HG03457 (cell line): ENCODE measurements at regions not wholly inside any gene's neighbourhood (a gene's known extent, or its start where the extent isn't known, plus 50 kb on each side); places are given as distances from the start of the nearest gene placed in this dataset.

ENCODE experiments used
- ATAC-seq: cut with Tn5 transposase; IDR thresholded peaks from one replicate; pipeline ENCODE4 v1.9.1; 2021; ENCODE audit warnings: moderate number of reproducible peaks; ENCODE audit not compliant: unreplicated experiment

DNA sequence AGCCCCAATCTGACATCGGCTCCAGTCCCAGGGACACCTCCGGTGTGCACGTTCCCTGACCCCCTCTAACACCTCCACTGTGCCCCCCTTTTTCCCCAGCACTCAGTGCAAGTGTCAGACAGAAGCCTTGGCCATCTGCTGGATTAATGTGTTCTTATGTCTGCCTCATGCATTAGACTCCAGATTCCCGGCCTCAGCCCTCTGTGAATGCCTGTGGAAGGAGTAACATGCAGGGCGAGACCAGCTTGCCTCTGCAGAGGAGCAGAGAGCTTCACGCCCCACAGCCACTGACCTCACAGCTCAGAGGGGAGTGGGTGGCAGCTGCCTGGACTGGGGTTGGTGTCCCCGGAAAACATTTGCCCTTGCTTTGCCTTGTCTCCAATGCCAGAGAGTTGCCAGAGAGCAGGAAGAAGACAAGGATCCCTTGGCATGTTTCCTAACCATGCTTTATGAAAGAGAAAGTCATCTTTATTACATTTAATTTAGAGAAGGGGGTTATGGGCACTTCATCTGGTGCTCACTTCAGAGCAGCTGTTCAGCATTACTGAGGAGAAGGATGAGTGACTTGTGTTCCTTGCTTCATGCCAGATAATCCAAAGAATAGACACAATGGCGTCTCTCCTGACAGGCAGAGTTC lies 91.6 kb upstream of the CXCL12 start:
- no peak for ATAC-seq

DNA sequence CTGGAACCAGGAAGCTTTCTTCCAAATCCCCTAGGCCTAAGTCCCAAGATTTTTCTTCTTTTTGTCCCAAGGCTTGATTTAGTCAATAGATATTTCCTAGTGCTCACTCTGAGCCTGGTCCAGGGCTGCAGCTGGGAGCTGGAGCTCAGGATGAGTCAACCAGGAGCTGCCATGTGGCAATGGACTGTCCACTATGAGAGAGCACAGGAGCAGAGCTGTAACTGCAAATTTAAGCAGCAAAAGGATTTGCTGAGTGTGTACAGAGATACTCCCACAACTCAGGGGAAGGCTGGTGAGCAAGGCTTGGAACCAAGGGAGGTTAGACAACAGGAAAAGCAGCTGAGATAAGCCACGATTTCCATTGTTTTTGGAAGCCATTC lies 92.1 kb upstream of the CXCL12 start:
- ATAC-seq = no peak

DNA sequence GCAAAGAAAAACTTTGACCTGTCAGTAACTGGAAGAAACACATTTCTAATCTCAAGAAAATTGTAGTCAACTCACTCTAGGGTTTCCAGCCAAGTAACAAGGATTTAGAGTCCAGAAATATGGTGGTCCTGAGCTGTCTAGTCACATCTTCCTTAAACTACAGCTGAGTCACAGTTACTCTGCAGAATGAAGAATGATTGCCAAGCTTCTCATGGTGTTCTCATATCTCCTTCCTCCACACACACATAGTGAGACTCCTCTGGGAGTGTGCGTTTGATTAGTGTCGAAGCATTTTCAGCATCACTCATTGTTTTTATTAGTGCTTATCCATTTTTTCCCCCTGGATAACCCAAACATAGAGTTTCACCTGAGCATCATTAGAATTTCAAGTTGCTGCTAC lies 93.1 kb upstream of the CXCL12 start:
- ATAC-seq = no peak

DNA sequence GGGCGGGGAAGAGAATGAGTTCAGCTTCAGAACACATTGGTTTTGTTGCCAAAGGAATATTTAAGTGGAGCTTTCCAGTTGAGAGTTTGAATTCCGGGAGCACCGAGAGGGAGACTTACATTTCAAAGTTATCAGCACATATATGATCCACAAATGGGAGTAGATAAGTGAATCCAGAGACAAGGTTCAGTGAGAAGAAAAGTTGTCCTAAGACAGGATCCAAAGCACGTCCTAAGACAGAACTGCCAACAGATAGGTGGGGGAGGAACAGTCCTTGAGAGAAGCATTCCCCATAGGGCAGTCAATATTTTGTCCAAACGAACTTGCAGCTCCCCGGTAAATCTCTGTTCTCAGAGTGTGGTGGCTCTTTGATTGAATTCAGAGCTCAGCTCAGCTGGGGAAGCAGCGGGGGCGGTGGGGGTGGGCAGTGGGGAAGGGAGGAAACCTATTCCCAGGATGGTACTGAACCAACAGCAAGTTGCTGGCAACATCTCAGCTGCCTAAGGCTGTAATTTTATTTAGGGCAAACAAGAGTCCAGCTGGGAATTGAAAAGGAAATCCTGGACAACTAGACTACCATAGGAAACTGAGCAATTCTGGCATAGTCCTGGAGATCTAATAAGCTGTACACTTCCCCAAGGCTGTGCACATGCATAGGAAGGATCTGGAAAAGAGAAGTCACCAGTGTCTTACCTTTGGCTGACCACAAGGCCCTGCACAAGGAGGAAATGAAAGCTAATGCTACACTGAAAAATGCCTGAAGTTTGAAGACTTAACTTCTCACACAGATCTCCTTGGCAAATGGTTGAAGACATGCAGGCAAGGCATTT lies 94.2 kb upstream of the CXCL12 start:
- no peak for ATAC-seq

DNA sequence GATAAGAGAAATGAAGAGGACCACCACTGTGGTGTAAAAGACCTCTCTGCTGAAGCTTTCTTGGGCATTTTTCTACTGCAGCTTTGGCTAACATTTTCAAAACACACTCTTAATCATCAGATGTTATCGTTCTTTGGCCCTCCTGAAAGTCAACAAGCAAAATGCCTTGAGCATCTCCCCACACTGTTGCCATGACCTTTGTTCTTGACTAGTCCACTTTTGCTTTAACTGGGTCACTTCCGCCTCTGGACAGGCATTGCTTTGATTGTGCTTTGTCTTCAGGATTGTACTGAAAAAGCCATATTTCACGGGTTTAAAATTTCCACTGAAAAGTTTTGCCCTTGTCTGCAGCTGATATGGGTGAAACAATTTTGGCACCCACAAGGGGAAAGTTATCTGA lies 107.8 kb upstream of the CXCL12 start:
- no peak for ATAC-seq

DNA sequence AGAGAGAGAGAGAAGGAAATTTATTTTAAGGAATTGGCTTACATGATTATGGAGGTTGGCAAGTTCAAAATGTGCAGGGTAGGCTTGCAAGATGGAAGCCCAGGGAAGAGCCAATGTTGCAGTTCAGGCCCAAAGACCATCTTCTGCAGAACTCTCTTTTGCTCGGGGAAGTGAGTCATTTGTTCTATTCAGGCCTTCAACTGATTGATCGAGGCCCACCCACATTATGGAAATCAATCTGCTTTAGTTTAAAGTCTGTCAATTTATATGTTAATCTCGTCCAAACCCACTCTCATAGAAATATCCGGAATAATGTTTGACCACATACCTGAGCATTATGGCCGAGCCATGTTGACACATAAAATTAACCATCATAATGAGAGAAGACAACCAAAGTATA lies 113.3 kb upstream of the CXCL12 start:
- no peak for ATAC-seq

DNA sequence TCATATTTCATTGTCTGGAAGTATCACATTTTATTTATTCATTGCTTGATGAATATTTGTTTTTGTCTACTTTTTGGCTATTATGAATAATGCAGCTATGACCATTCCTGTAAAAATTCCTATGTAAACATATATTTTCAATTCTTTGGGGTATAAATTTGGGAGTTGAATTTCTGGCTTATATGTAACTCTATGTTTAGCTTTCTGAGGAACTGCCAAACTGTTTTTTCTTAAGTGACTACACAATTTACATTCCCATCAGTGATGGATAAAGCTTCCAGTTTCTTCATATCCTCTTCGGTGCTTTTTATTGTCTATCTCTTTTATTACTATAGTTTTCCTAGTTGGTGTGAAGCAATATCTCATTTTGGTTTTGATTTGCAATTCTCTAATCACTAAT lies 115.6 kb upstream of the CXCL12 start:
- ATAC-seq = no peak

DNA sequence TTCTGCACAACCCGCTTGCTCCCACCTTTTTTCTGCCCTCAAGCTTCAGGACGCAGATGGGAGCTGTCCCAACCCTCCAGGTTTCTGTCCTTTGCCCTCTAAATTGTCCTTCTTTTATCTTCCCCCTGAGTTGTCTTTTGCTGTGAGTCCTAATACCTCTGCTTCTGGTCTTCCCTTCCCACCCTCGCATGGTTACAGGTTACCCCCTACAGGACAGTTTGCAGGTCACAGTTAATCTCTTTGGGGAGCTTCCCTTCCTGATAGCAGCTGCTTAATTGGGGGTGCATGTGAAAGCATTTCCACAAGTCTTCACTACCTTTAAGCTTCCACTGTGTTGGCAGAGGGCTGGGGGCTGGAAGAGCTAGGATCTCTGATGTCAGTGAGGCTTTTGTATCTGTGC lies 121.5 kb upstream of the CXCL12 start:
- ATAC-seq = no peak

DNA sequence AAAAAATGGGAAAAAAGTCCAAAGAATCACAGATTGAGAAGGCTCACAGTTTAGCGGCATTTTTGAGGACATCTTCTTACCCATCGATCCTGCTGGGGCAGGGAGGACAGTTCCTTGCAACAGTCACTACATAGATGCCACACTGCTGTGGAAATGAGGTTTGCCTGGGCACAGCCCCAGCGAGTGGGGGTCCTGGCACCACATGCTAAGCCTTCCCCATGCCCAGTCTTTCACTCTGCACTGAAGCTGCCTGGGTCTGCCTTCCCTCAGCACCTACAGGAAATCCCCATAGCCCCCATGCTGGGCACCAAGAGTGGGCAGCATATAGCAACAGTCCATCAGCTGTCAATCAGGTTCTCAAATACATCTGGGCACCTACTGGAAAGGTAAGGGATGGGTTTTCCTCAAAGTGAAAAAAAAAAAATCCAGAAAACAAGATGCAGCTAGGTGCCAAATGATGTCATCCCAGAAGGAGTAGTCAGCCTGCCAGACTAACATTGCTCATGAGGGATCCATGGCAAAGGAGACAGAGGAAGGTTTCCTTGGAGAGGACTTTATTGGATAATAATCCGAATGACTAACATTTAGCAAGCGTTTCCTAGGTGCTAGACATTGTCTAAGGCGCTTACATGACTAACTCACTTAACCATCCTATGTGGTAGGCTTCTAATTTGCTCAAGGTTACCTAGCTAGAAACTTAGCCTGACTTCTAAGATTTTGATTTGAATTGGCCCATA lies 125.7 kb upstream of the CXCL12 start:
- no peak for ATAC-seq

DNA sequence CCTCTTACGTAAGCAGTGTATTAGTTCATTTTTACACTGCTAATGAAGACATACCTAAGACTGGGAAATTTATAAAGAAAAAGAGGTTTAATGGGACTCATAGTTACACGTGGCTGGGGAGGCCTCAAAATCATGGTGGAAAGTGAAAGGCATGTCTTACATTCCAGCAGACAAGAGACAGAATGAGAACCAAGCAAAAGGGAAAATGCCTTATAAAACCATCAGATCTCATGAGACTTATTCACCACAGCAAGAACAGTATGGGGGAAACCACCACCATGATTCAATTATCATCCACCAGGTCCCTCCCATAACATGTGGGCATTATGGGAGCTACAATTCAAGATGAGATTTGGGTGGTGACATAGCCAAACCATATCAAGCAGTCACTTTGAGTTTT lies 126.3 kb upstream of the CXCL12 start:
- no peak for ATAC-seq

DNA sequence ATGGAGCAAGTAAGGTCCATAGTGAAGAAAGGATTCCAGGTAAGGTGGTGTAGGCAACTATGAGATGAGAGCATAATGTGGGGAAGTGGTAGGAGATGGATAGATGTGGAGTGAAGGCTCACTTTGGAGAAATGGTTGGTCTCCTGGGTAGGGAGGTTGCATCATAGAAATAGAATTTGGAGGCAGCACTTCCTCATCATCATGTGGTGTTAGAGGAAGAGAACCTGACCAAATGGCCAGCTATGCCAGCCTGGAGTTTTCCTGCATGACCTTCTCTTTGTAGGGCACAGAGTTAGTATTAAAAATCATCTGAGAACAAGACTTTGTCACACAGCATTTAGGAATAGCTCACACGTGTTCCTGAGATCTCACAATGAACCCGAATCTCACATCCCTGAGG lies 126.7 kb upstream of the CXCL12 start:
- ATAC-seq = no peak

DNA sequence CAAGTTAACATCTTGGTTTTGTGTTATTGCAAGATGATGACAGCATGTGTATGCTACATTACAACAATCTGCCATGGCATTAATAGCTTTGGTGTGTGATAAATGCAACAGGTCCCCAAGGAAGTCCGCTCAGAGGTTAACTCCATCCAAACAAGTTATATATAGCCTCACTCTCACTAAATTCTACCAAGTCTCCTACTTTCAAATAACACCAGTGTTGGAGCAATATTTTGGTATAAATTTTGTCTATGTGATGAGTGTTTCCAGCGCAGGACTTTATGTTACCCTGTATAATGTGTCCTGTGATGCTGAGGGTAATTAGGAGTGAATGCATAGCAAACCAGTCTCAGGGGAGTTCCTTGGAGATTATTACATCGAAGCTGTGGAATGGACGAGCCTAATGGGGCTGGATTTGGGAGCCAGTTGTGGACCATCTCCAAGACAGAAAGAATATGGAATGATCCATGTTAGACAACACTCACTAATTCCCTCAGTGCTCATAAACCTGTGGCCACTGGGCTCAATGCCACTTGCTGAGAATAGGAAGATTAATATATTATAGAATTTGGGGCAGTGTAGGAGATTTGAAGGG lies 127.6 kb upstream of the CXCL12 start:
- ATAC-seq = no peak

DNA sequence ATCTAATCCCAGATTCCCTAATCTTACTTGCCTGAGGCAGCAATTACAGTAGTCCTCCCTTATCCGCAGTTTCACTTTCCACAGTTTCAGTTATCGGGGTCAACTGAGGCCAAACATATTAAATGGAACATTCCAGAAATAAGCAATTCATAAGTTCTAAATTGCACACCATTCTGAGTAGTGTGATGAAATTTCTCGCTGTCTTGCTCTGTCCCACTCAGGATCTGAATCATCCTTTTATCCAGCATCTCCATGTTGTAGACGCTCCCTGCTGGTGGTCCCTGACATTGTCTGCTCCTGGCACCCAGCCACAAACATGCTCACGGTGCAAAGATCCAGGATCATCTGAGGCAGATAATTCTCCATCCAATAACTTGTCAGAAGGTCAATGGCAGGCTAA lies 128.7 kb upstream of the CXCL12 start:
- ATAC-seq = no peak

DNA sequence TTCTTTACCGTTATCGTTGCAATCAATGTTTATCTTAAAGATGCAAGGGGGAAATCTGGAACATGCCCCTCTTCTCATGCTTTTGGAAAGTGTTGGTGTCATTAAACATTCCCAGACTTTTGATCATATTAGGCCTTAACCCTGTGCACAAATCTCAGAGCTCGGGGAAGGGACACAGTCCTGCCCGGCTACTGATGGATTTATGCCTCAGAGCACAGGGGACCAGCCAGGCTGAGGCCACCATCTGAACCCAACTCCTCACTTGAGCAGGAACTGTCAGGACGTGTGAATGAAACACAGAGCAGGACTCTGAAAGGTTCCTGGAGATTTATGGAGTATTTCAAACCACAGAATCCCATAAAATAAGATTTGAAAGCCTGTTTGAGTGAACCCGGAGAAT lies 132.0 kb upstream of the CXCL12 start:
- no peak for ATAC-seq

DNA sequence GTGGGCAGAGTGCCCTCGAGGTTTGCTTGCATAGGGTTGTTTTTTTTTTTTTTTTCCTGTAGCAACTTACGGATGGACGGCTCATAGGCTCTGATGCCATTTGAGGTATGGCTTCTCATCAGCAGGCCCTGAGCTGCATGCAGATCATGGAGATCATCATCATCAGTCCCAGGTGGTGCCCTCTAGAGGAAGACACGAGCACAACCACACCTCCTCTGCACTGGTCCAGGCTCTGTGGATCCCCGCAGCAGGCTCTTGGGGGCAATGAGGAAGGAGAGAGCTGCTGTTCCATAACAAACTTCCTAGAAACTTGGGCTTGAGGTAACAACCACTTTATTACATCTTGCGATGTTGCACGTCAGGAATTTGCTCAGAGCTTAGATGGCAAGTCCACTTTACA lies 132.7 kb upstream of the CXCL12 start:
- no peak for ATAC-seq

DNA sequence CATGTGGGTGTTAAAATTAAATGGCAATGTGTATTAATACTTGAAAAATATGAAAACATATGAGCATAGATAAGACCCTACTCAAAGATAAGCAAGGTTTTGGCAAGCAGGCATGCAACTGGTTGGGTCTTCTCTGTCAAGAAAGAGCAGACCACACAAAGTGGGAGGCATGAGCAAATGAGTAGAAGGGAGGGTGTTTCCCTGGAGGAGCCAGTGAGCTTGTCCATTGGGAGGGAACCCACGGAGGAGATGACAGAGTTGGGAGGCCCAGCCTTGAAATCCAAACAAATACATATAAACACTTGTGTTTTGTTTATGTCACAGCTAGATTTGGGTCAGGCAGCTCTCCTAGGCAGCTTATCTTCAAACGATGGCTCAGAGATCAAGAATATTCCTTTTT lies 134.5 kb upstream of the CXCL12 start:
- ATAC-seq = no peak

DNA sequence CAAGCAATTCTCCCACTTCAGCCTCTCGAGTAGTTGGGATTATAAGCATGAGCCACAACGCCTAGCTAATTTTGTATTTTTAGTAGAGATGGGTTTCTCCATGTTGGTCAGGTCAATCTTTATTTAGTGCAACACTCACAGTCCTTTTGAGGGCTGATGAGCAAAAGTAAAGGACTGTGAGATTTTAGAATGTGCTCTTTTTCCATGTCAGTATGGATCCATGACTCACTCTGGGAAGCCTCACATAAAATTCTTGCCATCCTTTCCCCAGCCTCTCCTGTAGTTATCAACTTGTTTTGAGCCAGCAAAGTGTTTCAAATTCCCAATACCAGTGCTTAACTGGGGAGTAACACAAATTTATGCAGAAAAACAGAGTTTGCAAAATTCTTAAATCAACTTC lies 135.8 kb upstream of the CXCL12 start:
- ATAC-seq = no peak

DNA sequence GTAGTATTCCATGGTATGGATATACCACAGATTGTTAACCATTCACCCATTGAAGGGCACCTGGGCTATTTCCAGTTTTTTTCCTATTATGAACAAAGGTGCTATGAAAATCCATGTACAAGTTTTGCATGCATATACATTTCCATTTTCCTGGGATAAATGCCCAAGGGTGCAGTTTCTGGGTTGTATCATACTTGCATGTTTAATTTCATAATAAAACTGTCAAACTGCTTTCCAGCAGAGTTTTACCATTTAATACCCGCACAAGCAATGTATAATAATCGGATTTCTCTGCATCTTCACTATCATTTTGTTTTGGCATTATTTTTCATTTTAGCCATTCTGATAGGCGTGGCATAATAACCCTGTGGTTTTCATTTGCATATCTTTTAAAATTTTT lies 154.3 kb upstream of the CXCL12 start:
- no peak for ATAC-seq

DNA sequence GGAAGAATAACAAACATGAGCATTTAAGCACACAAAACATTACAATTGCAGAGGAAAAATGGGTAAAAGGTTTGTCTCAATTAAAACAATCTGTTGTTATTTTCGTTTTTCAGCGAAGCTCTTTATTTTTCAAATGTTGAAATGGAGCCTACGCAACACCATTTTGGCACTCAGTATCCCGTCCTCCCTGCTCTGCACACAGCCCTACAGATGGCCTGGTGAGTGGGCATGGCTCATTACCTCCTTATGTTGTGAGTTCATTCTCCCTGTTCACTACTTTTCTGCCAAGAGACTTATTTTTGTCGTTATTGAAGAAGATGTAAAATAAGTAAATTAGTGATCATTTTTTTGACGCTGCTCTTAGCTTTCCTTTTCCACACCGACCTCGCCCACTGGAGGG lies 167.8 kb upstream of the CXCL12 start:
- no peak for ATAC-seq

DNA sequence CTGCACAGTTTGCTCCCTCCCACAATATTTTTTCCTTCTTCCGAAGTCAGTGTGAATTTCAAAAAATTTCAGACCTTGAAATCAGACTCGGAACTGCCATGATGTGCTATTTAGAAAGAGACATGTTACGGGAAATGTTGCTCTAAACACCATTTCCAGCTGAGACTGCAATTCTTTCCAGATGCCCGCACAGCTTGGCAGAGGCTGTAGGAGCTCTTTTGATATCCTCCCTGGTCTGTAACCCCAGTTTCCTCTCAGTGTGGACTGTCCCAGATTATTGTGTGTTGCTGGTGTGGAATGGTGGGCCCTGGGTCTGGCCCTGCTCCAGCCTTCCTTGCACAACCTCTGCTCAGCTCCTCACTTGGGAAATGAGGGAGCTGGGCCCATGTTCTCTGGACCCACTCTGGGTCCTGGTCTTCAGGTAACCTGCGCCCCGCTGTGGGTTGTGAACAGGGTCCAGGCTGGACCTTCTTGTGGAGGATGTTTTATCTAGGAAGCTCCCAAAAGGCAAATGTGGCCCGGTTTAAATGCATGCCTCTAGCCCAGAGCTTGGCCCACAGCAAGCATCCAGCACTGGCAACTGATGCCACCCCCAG lies 172.8 kb upstream of the CXCL12 start:
- no peak for ATAC-seq

DNA sequence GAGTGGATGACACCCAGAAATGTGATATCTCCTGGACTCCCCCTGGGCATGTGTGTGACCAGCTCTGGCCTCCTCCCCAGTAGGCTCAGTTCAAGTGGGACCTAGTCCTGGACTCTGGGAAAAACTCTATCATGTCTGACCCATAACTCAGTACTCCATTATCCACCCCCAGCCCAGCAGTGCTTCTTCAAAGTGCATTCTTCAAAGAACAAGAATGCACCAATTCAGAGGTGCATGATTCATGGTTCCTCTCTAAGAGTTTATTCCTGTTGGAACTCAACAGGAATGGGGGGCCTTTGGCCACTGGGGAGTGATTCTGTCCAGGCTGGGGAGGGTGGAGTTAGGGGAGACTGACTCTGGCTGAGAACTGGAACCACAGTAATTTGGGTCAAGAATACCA lies 173.6 kb upstream of the CXCL12 start:
- no peak for ATAC-seq
